Left colon (tissue), 2 donors: ENCODE measurements at regions not wholly inside any gene's neighbourhood (a gene's known extent, or its start where the extent isn't known, plus 50 kb on each side); places are given as distances from the start of the nearest gene placed in this dataset.

Source experiments
- ATAC-seq: fragments of 200-7000 bp; cut with Tn5 transposase; one replicate; pipeline ENCODE4 v1.9.1; 2020; ENCODE audit warnings: mild to moderate bottlenecking, moderate library complexity
- DNase-seq, 2 donors: peaks; one replicate each; pipeline ENCODE4 v3.0.0-alpha.2; 2020
- intact Hi-C, 2 donors: fragments of 100-400 bp; cut with DNase I in 1 of 2; cut with micrococcal nuclease in 1 of 2; formaldehyde crosslinking; loops; one replicate each; pipeline versions ENCODE4 v1.11.2 to v1.14.0; 2022; cut with DNase I, micrococcal nuclease
- donor health status: DM: no; HTN: no; CAD: no.
- donor health status: DM: yes; HTN: yes; CAD: no.

DNA sequence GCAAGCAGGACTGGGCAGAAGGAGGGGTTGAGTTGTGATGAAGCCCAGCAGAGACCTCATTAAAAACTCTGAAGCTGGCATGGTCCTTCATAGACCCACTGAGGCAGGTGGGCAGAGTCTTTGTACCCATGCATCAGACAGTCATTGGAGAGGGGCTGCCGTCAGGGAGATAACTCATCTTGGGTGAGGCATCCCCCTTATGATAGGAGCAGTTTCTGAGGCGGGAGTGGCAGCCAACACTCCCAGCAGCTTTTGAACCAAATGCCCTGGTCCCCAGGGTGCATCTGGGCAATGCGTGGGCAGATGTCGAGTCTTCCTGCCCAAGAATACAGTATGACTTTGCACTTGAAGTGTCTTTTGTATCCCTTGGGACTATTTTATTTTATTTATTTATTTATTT lies 68.1 kb downstream of the HTR5A start:
- ATAC-seq (no peak), DNase-seq (no peak)
- intact Hi-C loops: no loop called here

DNA sequence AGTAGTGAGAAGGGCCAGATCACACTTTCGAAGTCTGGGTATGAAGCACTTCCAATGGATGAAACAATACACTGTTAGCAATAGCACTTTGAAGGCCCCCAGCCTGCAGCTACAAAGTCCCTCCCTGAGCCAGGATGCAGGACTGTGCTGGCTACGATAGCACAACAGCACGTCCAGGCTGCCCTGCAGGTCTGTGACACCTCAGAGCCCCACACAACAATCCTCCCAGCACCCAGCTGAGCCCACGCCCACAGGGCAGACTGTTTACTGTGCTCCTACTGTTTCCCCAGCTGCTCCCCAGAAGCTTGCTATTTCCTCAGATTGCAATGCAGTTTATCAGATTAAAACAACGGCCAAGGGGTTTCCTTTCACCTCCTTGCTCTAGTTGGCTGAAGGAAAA lies 71.4 kb downstream of the HTR5A start:
- intact Hi-C loops: no loop called here
- DNase-seq (no peak), ATAC-seq (no peak)

DNA sequence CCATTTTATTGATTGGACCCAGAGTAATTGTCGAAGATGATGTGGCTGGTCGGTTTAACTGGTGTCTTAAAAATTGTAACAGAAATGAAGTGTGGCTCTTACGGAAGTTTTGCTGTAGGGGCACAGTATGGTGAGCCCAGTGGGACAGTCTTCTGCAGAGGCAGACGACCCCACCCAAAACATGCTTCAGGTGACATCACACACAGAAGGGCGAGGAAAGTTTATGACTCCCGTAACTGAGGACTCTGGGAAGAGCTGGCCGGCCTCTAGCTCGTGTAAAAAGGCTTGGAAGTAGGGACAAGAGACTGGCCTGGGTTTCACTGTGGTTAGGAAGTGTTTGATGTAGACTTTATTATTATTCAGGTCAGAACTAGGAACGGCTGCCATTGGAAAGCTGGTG lies 73.3 kb downstream of the HTR5A start:
- intact Hi-C loops: no loop called here
- DNase-seq: no peak

DNA sequence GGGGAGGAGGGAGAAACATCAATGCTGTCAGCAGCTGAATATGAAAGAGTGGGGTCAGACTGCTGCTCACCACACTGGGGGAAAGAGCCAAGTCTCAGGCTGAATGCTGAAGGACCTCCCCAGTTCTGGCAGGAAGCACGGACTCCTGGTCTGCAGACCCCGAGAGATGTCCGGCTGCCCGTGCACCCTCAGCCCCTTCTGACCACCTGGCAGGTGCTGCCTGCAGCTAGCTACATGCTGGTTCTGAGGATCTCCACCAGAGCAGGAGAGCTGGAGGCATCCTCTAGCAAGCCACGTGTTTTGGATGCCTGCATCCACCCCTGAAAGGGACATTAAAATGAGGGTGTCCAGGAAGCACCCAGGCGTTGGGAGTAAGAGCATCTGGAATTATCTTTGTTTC lies 74.2 kb downstream of the HTR5A start:
- intact Hi-C loops: no loop called here
- ATAC-seq (no peak), DNase-seq (no peak)

More for the DNA sequence above, 73.3 kb downstream of the HTR5A start:
- ATAC-seq: no peak

DNA sequence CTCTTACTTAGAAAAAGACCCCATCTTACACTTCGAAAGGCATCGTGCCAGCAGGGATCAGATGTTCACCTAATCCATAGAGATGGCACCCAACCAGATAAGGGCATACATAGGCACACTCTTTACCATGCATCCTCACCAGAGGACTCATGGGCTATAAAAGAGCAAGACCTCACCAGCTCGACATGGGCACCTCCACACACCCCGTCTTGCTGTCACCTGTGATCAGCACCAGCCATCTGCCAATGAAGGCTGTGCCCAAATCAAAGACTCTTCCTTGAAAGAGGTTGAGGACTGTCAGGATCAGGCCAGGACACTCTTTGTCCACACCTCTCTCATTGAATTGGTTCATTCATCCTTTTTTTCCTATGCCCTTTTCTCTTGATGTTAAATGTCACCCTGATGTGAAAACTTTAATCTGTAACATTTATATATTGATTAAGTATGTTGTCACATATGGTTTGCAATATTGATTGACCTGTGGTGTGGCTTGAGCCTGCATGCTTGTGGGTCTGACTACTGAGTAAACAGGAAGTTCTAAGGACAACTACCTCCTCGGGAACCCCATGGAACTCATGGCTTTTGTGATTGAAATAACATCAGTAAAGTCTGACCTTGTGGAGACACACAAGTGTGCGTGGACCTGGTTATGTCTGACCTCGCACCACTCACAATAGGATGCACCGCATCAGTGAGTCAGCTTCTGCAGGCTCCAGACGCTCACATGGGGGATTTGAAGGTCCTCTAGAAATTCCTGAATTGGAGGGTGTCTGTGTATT lies 75.5 kb downstream of the HTR5A start:
- DNase-seq (no peak), ATAC-seq (no peak)
- intact Hi-C loops: no loop called here

DNA sequence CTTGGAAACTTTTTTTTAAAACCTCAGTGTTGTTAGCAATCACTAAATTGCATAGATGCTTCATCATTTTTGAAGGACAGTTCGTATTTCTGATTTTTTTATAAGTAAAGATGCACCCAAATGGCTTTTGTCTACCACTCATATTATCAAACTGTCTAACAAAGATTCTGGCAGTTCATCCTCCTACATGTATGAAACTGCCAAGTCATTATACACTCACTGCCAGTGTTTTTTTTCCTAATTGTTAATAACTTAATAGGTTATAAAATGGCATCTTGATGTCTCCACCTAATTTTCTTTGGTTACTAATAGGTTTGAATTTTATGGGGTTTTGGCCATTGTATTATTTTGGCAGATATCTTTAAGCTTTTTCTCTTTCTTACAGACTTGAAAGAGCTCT lies 77.0 kb downstream of the HTR5A start:
- intact Hi-C loops: no loop called here
- ATAC-seq (no peak), DNase-seq (no peak)

DNA sequence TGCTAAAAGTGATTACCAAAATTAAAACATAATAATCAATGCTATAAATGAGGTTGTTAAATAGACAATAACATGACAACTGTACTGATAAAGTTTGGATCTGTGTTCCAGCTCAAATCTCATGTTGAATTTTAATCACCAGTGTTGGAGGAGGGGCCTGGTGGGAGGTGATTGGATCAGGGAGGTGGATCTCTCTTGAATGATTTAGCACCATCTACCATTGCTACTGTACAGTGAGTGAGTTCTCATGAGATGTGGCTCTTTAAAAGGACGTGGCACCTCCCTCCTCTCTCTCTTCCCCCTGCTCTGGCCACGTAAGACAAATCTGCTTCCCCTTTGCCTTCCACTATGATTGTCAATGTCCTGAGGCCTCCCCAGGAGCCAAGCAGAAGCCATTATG lies 77.5 kb downstream of the HTR5A start:
- intact Hi-C loops: no loop called here
- ATAC-seq (no peak), DNase-seq (no peak)

DNA sequence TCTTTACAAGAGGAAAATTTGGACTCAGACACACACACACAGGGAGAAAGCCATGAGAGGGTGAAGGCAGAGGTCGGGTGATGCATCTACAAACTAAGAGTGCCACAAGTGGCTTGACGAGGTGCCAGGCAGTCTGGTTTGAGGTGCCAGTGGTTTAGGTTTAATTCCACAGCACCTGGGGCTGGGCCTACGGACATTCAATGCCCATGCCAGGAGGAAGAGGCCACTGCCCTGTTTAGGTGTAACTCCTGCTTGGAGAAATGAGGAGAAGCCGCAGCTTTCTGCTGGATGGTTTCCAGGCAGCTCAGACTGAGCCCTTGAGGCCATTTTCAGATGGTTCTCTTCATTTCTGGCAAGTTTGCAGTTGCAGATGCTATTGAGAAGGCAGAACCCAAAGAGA lies 83.6 kb downstream of the HTR5A start:
- DNase-seq (no peak), ATAC-seq (no peak)
- intact Hi-C loops: no loop called here

DNA sequence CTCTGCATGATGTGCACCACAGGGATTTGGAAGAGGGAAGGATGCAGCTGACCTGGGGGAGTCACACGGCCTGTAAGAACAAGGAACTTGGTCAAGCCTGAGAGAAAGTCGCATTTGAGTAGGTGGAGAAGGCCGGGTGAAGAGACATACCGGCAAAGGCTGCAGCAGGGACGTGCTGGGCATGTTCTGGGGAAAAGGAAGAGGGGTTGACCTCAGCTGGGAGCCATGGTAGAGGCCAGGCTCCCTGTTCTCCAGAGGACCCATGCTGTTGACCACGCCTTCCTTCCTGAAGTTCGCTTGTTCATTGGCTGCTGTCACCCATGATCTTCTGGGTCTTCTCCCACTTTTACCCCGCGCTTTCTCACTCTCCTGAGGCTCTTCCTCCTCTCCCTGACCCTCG lies 84.5 kb downstream of the HTR5A start:
- no peak for DNase-seq
- intact Hi-C loops: no loop called here
- no peak for ATAC-seq

DNA sequence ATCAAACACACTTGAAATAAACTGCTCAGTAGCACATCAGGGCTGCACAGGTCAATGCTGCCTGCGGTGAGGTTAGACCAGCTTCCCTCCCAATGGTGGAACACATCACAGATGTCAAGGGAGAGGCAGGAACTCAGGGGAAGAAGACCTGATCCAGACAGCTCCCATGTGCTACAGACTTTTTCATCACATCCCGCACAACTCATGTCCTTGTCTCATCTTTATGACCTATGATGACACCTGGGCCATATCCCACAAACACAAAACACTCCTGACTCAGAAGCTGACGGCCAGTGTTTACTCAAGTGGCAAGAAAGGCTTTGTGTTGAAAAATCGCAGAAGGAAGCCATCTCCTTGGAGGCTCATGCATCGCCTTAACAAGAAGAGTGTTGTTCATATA lies 91.6 kb downstream of the HTR5A start:
- ATAC-seq (no peak), DNase-seq (no peak)
- intact Hi-C loops: no loop called here

DNA sequence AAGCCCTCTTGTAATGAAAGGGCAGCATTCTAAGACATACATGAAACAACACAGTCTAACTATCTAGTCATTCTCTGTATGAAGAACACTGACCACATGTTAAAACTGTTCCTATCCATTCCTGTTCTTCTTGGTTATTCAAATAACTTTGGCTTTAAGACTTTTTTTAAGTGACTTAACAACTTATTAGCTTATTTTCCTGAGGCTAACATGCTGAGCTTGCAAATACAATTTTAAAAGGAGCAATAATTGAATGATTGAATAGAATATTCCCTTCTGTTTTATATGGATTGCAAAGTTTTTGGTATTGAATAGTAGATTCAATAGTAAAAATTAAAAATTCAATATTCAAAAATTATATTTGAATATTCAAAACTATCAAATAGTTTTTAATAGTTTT lies 92.3 kb downstream of the HTR5A start:
- ATAC-seq: no peak
- intact Hi-C loops: no loop called here
- no peak for DNase-seq

DNA sequence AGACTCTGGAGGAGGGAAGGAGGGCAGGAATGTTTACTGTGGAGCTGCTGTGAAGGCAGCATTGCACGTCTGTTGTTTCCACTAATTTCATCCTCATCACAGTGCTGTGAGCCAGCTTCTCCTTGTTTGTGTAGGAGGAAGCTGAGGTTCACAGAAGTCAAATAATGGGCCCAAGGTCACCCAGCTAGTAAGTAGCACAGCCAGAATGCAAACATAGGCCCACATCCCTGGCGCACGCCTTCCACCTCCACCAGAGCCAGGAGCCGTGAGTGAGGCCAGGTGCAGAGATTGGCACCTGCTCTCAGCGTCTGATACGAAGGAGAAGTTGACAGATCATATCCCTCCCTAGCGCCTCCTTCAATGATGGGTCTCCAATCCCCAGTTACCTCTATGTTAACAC lies 93.6 kb downstream of the HTR5A start:
- no peak for ATAC-seq
- DNase-seq: no peak
- intact Hi-C loops: no loop called here

DNA sequence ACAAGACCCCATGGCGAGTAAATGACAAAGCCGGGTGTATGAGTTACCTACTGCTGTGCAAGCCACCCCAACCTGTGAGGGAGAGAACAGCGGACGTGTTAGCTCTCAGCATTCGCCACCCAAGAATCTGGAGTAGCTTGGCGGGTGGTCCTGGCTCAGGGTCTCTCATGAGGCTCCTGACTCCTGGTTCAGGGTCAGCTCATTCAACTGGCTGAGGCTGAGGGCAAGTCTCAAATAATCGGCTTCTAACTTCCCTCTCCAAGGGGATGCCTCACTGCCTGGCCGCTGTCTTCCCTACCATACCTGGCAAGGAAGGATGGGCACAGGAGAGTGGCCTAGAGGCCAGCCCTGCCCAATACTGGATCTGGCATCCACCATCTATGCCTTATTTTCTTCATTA lies 94.2 kb downstream of the HTR5A start:
- intact Hi-C loops: no loop called here
- no peak for ATAC-seq
- no peak for DNase-seq

DNA sequence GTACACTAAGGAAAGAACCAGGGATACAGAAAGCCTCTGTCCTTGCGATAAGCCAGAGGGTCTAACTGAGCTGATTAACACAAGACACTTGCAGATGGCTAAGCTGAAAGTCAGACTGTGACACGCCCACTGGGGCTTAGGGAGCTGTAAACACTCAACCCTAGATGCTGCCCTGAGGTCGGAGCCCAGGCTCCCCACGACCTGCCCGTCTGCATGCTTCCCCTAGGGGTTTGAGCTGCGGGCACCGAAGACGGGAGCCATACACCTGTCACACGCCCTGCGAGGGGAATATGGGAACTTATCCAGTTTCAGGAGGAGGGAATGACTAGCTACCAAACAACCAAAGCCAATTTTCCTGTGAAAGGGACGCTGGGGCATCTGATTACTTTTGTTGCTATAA lies 96.0 kb downstream of the HTR5A start:
- no peak for DNase-seq
- no peak for ATAC-seq
- intact Hi-C loops: no loop called here

DNA sequence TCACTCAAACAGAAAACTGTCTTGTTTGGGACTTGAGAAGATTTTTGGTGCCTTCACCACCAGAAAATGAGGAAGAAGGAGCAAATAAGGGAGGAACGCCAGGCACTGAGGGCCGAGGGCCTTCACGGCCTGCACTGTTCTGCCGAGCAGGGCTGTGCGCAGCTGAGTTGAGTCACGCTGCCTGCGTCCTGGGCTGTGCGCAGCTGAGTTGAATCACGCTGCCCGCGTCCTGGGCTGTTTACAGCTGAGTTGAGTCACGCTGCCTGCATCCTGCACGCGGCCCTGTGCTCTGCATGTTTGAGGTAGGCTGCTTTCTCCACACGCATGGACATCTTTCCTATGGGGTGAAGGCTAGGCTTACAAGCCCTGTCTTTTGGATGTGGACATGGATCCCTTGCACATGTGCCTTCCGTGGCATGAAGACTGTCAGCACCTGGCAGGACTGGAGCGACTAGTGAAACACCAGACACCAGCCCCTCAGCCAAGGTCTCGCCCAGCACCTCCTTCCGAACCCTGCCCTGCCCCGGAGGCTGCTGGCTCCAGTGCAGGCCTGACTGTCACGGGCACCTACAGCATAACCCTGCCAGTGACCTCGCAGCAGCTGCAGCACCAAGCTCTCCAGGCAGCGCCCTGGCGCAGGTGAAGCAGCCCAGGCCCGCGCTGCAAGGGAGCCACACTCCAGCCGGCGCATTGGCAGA lies 96.7 kb downstream of the HTR5A start:
- intact Hi-C loops: no loop called here
- no peak for ATAC-seq
- DNase-seq: peak in 1 of 2 donors; percentile 67

DNA sequence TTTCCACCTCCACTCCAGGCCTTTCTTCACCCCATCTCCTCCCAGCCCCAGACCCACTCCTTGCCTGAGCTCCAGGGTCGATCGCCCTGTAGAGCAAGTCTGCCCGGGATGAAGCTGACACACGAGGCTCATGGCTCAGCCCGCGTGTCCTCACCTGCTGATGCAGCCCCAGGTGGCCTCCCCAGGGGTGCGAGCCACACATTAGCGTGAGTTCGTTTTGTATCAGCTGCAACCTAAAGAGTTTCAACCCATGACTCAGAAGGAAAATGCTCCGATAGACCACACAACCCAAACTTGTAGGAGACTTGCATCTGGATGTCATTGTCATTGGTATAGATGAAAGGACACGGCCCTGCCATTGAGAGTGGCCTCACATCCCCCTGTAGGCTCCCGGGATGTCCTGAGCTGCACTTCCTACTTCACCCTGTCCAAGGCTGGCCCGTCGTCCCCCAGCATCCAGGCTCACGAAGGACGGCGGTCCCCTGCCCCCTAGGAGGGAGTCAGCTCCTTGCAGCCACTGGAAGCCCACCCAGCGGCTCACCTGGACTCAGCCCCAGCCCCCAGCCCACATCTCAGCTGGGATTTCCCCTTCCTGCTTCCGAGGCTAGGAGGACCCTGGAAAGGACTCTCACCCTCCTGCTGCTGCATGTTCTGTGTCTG lies 97.7 kb downstream of the HTR5A start:
- no peak for DNase-seq
- intact Hi-C loops: no loop called here
- ATAC-seq: no peak

DNA sequence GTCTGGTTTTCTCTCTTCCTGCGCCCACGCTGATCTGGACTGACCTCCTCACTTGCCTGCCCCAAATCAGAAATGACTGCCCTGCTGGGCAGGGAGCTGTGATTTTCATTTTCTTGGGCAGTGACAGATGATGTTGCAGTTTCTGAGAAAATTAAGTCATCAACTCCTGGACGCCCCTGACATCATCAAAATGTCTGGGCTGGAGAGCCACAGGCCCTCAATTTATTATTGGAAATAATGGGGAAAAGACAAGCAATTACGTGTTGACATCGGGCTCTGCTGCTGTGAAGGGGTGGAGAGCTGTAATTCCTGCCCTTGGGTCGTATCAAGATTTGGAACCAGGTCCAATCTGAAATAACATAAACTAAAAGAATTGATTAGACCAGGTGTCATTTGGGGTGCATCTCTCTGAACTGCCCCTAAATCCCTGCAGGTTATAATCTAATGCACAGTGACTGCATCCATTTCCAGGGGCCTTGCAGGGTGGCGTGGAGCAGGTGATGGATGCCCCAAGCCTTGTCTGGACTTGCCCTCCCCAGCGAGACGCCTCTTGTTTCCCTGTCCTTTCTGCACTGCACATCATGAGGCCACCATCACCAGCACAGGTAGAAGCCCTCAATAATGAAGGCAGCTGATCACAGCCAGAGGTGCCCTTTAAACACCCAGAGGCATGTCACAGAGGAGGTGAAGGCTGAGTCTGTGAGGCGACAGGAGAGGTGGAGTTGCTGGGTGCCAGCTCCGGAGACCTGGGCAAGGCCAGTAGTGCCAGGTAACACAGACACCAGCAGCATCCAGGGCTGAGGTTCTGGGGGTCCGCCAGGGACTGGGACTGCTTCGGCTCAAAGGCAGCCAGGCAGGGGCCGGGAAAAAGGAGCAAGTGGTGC lies 98.7 kb downstream of the HTR5A start:
- DNase-seq (no peak), ATAC-seq (no peak)
- intact Hi-C loops: no loop called here

DNA sequence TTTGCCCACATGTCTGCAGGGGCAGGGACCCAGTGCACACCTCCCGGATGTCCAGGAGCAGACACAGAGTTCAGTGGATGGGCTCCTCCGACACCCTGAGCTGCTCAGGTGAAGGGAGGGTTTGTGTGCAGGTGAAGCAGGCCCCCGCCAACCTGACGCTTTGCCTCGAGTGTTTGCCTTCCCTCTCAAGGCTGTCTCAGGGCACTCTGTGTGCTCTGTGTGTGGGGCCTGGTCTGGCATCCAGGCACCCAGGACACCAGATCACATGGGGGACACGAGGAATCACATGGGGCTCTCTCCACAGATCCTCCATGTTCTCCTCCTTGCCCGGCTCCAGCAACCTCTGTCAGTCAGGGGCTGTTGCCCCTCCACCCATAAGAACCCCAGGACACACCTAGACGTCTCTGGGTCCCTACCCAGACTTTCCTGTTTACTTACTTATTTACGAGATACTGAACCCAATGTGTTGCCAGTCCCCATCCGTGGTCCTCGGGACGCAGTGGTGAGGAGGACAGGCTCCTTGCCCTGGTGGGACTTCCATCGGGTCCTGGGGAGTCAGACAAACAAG lies 99.5 kb downstream of the HTR5A start:
- intact Hi-C loops: no loop called here
- DNase-seq (no peak), ATAC-seq (no peak)

DNA sequence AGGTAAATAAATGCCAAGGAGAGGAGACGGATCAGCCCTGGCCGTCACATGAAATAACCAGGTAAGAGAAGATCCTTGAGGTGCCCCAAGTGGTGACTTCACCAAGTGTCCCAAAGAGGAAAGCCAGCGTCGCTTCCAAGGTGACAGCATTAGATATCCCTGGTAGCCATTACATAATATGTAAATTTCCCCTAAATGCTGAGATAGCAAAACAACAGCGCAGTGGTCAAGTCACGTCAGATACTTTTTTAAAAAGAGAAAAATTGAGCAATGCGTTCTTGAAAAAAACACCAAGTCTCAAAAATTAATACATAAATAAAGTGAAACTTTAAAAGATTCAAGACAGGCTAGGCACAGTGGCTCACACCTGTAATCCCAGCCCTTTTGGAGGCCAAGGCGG lies 100.2 kb downstream of the HTR5A start:
- ATAC-seq: no peak
- intact Hi-C loops: no loop called here
- DNase-seq: no peak
